Upper lobe of right lung (tissue), 1 donor: ENCODE measurements at regions not wholly inside any gene's neighbourhood (a gene's known extent, or its start where the extent isn't known, plus 50 kb on each side); places are given as distances from the start of the nearest gene placed in this dataset.

Source experiments
- ATAC-seq: fragments of 200-7000 bp; cut with Tn5 transposase; one replicate; pipeline ENCODE4 v1.9.1; 2020; ENCODE audit warnings: mild to moderate bottlenecking, moderate library complexity
- DNase-seq: peaks from one replicate; pipeline ENCODE4 v3.0.0-alpha.2; 2020
- H3K27ac ChIP-seq: fragments of 200-600 bp; one replicate; pipeline ENCODE4 v1.8.0; 2022
- H3K27me3 ChIP-seq: fragments of 200-600 bp; one replicate; pipeline ENCODE4 v1.8.0; 2022; ENCODE audit warnings: mild to moderate bottlenecking
- H3K36me3 ChIP-seq: fragments of 200-600 bp; one replicate; pipeline ENCODE4 v1.8.0; 2022
- H3K4me1 ChIP-seq: fragments of 200-600 bp; one replicate; pipeline ENCODE4 v1.8.0; 2022
- H3K4me3 ChIP-seq: fragments of 200-600 bp; one replicate; pipeline ENCODE4 v1.8.0; 2022; ENCODE audit warnings: mild to moderate bottlenecking
- H3K9me3 ChIP-seq: fragments of 200-600 bp; one replicate; pipeline ENCODE4 v1.8.0; 2022
- CTCF ChIP-seq: fragments of 200-600 bp; IDR thresholded peaks from one replicate; pipeline ENCODE4 v1.8.0; 2022; ENCODE audit warnings: antibody characterized with exemption
- intact Hi-C: fragments of 100-400 bp; cut with DNase I; formaldehyde crosslinking; loops from one replicate; pipeline ENCODE4 v1.11.0; 2022
- donor health status: DM: no; HTN: yes; CAD: no; lungs with severe emphysema.

GRCh38 chr21:28445141-28445830 is 547.4 kb downstream of the LTN1 start:
- Histone ChIP-seq H3K36me3 (no peaks in the 10 kb centered on the region), H3K27me3 (no peaks in the 10 kb centered on the region), H3K27ac (no peak overlapping the region), H3K4me3 (no peak overlapping the region), H3K4me1 (no peaks in the 10 kb centered on the region), H3K9me3 (no peaks in the 10 kb centered on the region)
- ATAC-seq, result no peak
- TF ChIP-seq CTCF, result no peak
- DNase-seq, result no peak
- intact Hi-C loops, result no loop called here

- no peak for ATAC-seq
These were observed 548.1 kb downstream of the LTN1 start for GRCh38 chr21:28444557-28444956.

GRCh38 chr21:28444111-28444510 is 548.6 kb downstream of the LTN1 start:
- intact Hi-C loops, result no loop called here
- H3K4me1 ChIP-seq, result peaks cover 4% of the 10 kb centered on the region

More at GRCh38 chr21:28444557-28444956, 548.1 kb downstream of the LTN1 start:
- DNase-seq, result no peak
- no peak for TF ChIP-seq CTCF
- Histone ChIP-seq H3K4me1 (no peaks in the 10 kb centered on the region), H3K27me3 (no peaks in the 10 kb centered on the region), H3K4me3 (no peak overlapping the region), H3K27ac (no peak overlapping the region), H3K36me3 (no peaks in the 10 kb centered on the region), H3K9me3 (no peaks in the 10 kb centered on the region)
- intact Hi-C loops, result no loop called here

GRCh38 chr21:28442624-28443023 is 550.1 kb downstream of the LTN1 start:
- H3K36me3 ChIP-seq, result no peaks in the 10 kb centered on the region
- H3K9me3 ChIP-seq, result no peaks in the 10 kb centered on the region
- H3K4me1 ChIP-seq, result peaks cover 6% of the 10 kb centered on the region
- no peaks in the 10 kb centered on the region for H3K27me3 ChIP-seq
- H3K27ac ChIP-seq, result no peak overlapping the region
- no peak for DNase-seq
- ATAC-seq, result no peak
- no peak overlapping the region for H3K4me3 ChIP-seq
- intact Hi-C loops, result no loop called here
- TF ChIP-seq CTCF, result no peak

More at GRCh38 chr21:28444111-28444510, 548.6 kb downstream of the LTN1 start:
- DNase-seq (no peak), ATAC-seq (no peak)
- H3K9me3 ChIP-seq, result no peaks in the 10 kb centered on the region
- no peaks in the 10 kb centered on the region for H3K27me3 ChIP-seq
- H3K4me3 ChIP-seq, result no peak overlapping the region
- H3K27ac ChIP-seq, result no peak overlapping the region
- no peak for TF ChIP-seq CTCF
- H3K36me3 ChIP-seq, result no peaks in the 10 kb centered on the region

- no peak overlapping the region for H3K27ac ChIP-seq
- H3K9me3 ChIP-seq, result no peaks in the 10 kb centered on the region
- TF ChIP-seq CTCF, result no peak
- H3K4me3 ChIP-seq, result no peak overlapping the region
- DNase-seq (no peak), ATAC-seq (no peak)
- no peaks in the 10 kb centered on the region for H3K36me3 ChIP-seq
- H3K4me1 ChIP-seq, result peaks cover 6% of the 10 kb centered on the region
- H3K27me3 ChIP-seq, result no peaks in the 10 kb centered on the region
- intact Hi-C loops, result no loop called here
These were observed 550.6 kb downstream of the LTN1 start for GRCh38 chr21:28442085-28442484.

GRCh38 chr21:28439788-28440187 is 552.9 kb downstream of the LTN1 start:
- Histone ChIP-seq H3K4me3 (no peak overlapping the region), H3K9me3 (no peaks in the 10 kb centered on the region), H3K27me3 (no peaks in the 10 kb centered on the region), H3K36me3 (no peaks in the 10 kb centered on the region), H3K27ac (no peak overlapping the region), H3K4me1 (peaks cover 6% of the 10 kb centered on the region)
- DNase-seq (no peak), ATAC-seq (no peak)
- intact Hi-C loops, result no loop called here
- TF ChIP-seq CTCF, result no peak
